NB4 (cell line): ENCODE measurements at regions not wholly inside any gene's neighbourhood (a gene's known extent, or its start where the extent isn't known, plus 50 kb on each side); places are given as distances from the start of the nearest gene placed in this dataset.

ENCODE experiments used
- CTCF ChIP-seq: IDR thresholded peaks from one replicate; pipeline ENCODE4 v1.5.1; 2012; ENCODE audit warnings: low read depth, low read length
- MYC ChIP-seq: IDR thresholded peaks from 2 replicates; pipeline ENCODE4 v1.6.1; 2011; ENCODE audit warnings: low read depth, low read length
- POLR2A ChIP-seq: IDR thresholded peaks from 2 replicates; pipeline ENCODE4 v1.6.1; 2011; ENCODE audit warnings: mild to moderate bottlenecking; ENCODE audit not compliant: insufficient read length; ENCODE audit errors: extremely low read depth
- TF ChIP-seq, protein P1 (sequence below): IDR thresholded peaks from 2 replicates; pipeline ENCODE4 v1.6.1; 2011; ENCODE audit warnings: low read depth, low read length

DNA sequence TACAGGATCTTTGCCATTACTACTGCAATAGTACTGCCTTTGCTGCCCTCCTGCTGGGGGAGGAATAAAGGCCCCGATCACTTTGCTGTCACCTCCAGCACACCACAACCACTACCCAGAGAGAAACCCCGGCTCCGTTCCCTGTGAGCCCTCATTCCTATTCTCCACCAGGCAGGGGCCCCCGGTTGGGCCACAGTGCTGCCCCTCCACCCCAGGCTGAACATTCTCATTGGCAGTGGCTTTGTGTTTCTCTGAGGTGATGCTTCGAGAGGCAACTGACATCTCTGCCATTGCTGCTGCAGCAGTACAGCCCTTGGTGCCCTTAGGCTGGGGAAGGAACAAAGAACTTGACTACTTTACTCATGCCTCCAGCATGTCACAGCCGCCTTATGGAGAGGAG lies 612.9 kb upstream of the EPHA6 start:
- no peak for TF ChIP-seq CTCF
- TF ChIP-seq POLR2A = no peak
- TF ChIP-seq MYC = no peak
- TF ChIP-seq, protein P1, sequence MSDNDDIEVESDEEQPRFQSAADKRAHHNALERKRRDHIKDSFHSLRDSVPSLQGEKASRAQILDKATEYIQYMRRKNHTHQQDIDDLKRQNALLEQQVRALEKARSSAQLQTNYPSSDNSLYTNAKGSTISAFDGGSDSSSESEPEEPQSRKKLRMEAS = no peak
